Liver (tissue), 8 donors: ENCODE measurements at regions not wholly inside any gene's neighbourhood (a gene's known extent, or its start where the extent isn't known, plus 50 kb on each side); places are given as distances from the start of the nearest gene placed in this dataset.

Experiments used
- DNase-seq: peaks from one replicate; pipeline ENCODE4 v3.0.0-alpha.2; 2017; ENCODE audit warnings: low spot score
- H3K27ac ChIP-seq, 2 donors: one replicate each; pipeline ENCODE4 v1.7.0; 2013; ENCODE audit warnings: inconsistent platforms in 2 of 2, low read length in 2 of 2, control low read depth in 1 of 2, low read depth in 1 of 2, mild to moderate bottlenecking in 1 of 2
- H3K27me3 ChIP-seq, 4 donors: one replicate each; pipeline versions ENCODE4 v1.6.1 to v1.7.0; 2013; ENCODE audit warnings: low read length in 3 of 4, inconsistent platforms in 1 of 4, mild to moderate bottlenecking in 1 of 4, moderate library complexity in 1 of 4; ENCODE audit not compliant: control insufficient read depth in 4 of 4, insufficient read depth in 4 of 4
- H3K36me3 ChIP-seq, 4 donors: one replicate each; pipeline versions ENCODE4 v1.6.1 to v1.7.0; 2013; ENCODE audit warnings: low read length in 3 of 4, mild to moderate bottlenecking in 3 of 4, low read depth in 1 of 4, moderate library complexity in 1 of 4; ENCODE audit not compliant: control insufficient read depth in 4 of 4, insufficient read depth in 3 of 4
- H3K4me1 ChIP-seq, 4 donors: one replicate each; pipeline versions ENCODE4 v1.6.1 to v1.7.0; 2013; ENCODE audit warnings: low read length in 3 of 4, mild to moderate bottlenecking in 3 of 4, moderate library complexity in 1 of 4; ENCODE audit not compliant: control insufficient read depth in 4 of 4, insufficient read depth in 4 of 4
- H3K4me3 ChIP-seq, 3 donors: one replicate each; pipeline versions ENCODE4 v1.6.1 to v1.7.0; 2013; ENCODE audit warnings: low read length in 3 of 3, control low read depth in 1 of 3, low read depth in 1 of 3, mild to moderate bottlenecking in 1 of 3
- H3K9ac ChIP-seq, 2 donors: one replicate each; pipeline ENCODE4 v1.7.0; 2013; ENCODE audit warnings: low read length in 2 of 2, mild to moderate bottlenecking in 2 of 2, moderate library complexity in 2 of 2, control low read depth in 1 of 2, low read depth in 1 of 2
- H3K9me3 ChIP-seq, 4 donors: one replicate each; pipeline versions ENCODE4 v1.6.1 to v1.7.0; 2013; ENCODE audit warnings: low read length in 3 of 4; ENCODE audit not compliant: control insufficient read depth in 4 of 4
- EGR1 ChIP-seq, 2 donors: IDR thresholded peaks; 2 replicates each; pipeline ENCODE4 v1.6.1; 2016 to 2018; ENCODE audit warnings: antibody characterized with exemption in 2 of 2, low read depth in 2 of 2
- GABPA ChIP-seq, 2 donors: IDR thresholded peaks in 1 of 2; conservative IDR thresholded peaks in 1 of 2; 2 replicates each; pipeline ENCODE4 v1.6.1; 2016; ENCODE audit warnings: antibody characterized with exemption in 2 of 2, mild to moderate bottlenecking in 1 of 2, moderate library complexity in 1 of 2
- HNF4A ChIP-seq, 2 donors: conservative IDR thresholded peaks; 2 replicates each; pipeline ENCODE4 v1.6.1; 2016; ENCODE audit warnings: antibody characterized with exemption in 2 of 2, mild to moderate bottlenecking in 2 of 2
- HNF4G ChIP-seq: IDR thresholded peaks from 2 replicates; pipeline ENCODE4 v1.6.1; 2016; ENCODE audit warnings: antibody characterized with exemption
- JUND ChIP-seq, 2 donors: IDR thresholded peaks; 2 replicates each; pipeline ENCODE4 v1.6.1; 2016; ENCODE audit warnings: antibody characterized with exemption in 2 of 2
- NR2F2 ChIP-seq: IDR thresholded peaks from 2 replicates; pipeline ENCODE4 v1.6.1; 2016; ENCODE audit warnings: antibody characterized with exemption
- RAD21 ChIP-seq, 2 donors: IDR thresholded peaks; 2 replicates each; pipeline ENCODE4 v1.6.1; 2016; ENCODE audit warnings: antibody characterized with exemption in 2 of 2, mild to moderate bottlenecking in 2 of 2
- RXRA ChIP-seq, 2 donors: IDR thresholded peaks; 2 replicates each; pipeline ENCODE4 v1.6.1; 2017 to 2018; ENCODE audit warnings: antibody characterized with exemption in 2 of 2, mild to moderate bottlenecking in 1 of 2
- SP1 ChIP-seq: IDR thresholded peaks from 2 replicates; pipeline ENCODE4 v1.6.1; 2018; ENCODE audit warnings: antibody characterized with exemption, mild to moderate bottlenecking
- TAF1 ChIP-seq: conservative IDR thresholded peaks from 2 replicates; pipeline ENCODE4 v1.6.1; 2016; ENCODE audit warnings: antibody characterized with exemption, mild to moderate bottlenecking
- YY1 ChIP-seq: IDR thresholded peaks from 2 replicates; pipeline ENCODE4 v1.6.1; 2016; ENCODE audit warnings: antibody characterized with exemption, mild to moderate bottlenecking
- WGBS: extraction: QIAGEN DNeasy Blood & Tissue Kit; methylation state at CpG from one replicate; pipeline ENCODE4 v1.1.7; 2013; 5-methylcytosine and 5-hydroxymethylcytosine counted together
- TF ChIP-seq, protein P1 (sequence below): fragments of 150-350 bp; IDR thresholded peaks from 2 replicates; pipeline ENCODE4 v1.5.1; 2017; ENCODE audit warnings: improper control_type of control experiment, low read depth, low read length; ENCODE audit not compliant: missing input control
- TF ChIP-seq, protein P2 (sequence below): IDR thresholded peaks from 2 replicates; pipeline ENCODE4 v1.6.1; 2016; ENCODE audit warnings: antibody characterized with exemption
- TF ChIP-seq, protein P3 (sequence below): IDR thresholded peaks from 2 replicates; pipeline ENCODE4 v1.6.1; 2016; ENCODE audit warnings: antibody characterized with exemption
- TF ChIP-seq, protein P4 (sequence below): IDR thresholded peaks from 2 replicates; pipeline ENCODE4 v1.6.1; 2016; ENCODE audit warnings: antibody characterized with exemption, mild to moderate bottlenecking
- TF ChIP-seq, protein P5 (sequence below): IDR thresholded peaks from 2 replicates; pipeline ENCODE4 v1.6.1; 2016; ENCODE audit warnings: antibody characterized with exemption
- donor health status: healthy.
- donor health status: healthy.
- donor health status: healthy.
- donor health status: healthy.
- donor health status: healthy.

DNA sequence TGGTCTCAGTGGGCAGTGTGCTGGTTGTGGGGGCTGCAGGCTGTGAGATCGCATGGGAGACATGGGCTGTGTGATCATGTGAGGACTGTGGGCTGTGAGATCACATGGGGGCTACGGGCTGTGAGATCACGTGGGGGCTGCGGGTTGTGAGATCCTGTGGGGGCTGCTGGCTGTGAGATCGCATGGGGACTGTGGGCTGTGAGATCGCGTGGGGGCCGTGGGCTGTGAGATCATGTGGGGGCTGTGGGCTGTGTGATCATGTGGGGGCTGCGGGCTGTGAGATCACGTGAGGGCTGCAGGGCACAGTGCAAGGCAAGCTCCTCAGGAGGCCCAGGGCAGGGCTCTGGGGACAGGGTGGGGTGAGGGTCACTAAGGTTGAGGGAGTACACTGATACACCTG lies 140.5 kb upstream of the CST7 start:
- H3K27ac ChIP-seq = no peak overlapping the region
- H3K9me3 ChIP-seq = no peaks in the 10 kb centered on the region
- H3K4me3 ChIP-seq = no peak overlapping the region
- DNase-seq = no peak
- no peaks in the 10 kb centered on the region for H3K27me3 ChIP-seq
- TF ChIP-seq HNF4A (conservative IDR thresholded peaks at IDR 0.05) = no peak
- H3K36me3 ChIP-seq = no peaks in the 10 kb centered on the region
- no peak overlapping the region for H3K9ac ChIP-seq
- H3K4me1 ChIP-seq = no peaks in the 10 kb centered on the region
- 87% methylated on average over 10 of the region's 10 CpGs for WGBS

DNA sequence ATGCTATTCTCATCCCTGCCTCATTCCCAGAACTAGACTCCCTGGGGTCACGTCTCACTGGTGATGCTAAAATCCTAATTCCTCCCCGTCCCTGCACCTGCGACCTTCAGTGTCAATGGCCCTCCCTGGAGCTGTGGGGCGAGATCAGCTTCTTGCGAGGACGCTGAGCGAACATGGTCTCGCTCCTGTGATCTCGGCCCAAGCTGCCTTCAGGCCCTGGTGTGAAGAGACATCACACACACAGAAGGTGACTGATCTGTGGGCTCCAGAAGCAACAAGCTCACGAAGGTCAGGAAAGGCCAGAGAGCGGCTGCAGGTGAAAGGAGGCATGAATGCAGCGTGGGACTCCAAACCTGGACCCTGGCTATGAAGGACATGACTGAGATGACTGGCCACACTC lies 139.5 kb upstream of the CST7 start:
- Histone ChIP-seq H3K36me3 (no peaks in the 10 kb centered on the region), H3K27ac (no peak overlapping the region), H3K4me3 (no peak overlapping the region), H3K27me3 (no peaks in the 10 kb centered on the region), H3K9me3 (no peaks in the 10 kb centered on the region), H3K9ac (no peak overlapping the region), H3K4me1 (no peaks in the 10 kb centered on the region)
- 81% methylated on average over 12 of the region's 12 CpGs for WGBS
- DNase-seq = no peak
- TF ChIP-seq YY1 = no peak
- TF ChIP-seq SP1 = no peak
- TF ChIP-seq, protein P1, sequence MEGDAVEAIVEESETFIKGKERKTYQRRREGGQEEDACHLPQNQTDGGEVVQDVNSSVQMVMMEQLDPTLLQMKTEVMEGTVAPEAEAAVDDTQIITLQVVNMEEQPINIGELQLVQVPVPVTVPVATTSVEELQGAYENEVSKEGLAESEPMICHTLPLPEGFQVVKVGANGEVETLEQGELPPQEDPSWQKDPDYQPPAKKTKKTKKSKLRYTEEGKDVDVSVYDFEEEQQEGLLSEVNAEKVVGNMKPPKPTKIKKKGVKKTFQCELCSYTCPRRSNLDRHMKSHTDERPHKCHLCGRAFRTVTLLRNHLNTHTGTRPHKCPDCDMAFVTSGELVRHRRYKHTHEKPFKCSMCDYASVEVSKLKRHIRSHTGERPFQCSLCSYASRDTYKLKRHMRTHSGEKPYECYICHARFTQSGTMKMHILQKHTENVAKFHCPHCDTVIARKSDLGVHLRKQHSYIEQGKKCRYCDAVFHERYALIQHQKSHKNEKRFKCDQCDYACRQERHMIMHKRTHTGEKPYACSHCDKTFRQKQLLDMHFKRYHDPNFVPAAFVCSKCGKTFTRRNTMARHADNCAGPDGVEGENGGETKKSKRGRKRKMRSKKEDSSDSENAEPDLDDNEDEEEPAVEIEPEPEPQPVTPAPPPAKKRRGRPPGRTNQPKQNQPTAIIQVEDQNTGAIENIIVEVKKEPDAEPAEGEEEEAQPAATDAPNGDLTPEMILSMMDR = no peak
- no peak for TF ChIP-seq GABPA (IDR thresholded peaks at IDR 0.05 in 1 of 2, conservative IDR thresholded peaks at IDR 0.05 in 1 of 2)

DNA sequence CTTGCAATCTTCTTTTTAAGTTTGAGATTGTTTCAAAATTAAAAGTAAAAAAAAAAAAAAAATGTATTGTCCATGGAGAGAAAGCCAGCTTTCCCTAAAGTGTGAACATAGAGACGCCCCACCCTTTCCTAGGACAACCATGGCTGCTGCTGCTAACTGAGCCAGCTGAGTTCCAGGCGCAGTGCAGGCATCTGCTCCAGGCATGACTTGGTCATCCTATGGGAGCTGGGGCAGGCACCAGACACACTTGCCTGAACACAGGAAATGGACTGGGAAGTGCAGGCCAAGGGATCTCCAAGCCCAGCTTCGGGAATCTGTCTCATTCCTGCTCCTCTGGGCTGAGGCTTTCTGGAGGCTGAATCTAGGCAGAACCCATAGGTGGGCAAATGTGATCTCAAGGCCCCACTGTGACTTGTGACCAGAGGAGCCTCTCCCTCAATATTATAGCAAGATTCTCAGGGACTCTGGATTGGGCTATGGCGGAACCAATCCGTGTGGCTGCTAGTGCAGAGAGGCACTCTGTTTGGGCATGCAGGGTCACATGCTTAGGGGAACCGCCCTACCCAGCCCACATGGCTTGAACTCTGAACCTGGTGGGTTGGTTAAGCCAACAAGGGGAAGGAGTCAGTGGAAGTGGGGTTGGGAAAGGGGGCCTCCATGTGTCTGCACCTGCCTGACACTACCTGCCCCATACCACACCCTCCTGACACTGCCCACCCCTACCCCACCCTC lies 138.2 kb upstream of the CST7 start:
- no peak overlapping the region for H3K9ac ChIP-seq
- H3K4me3 ChIP-seq = no peak overlapping the region
- H3K27ac ChIP-seq = no peak overlapping the region
- no peak for DNase-seq
- H3K4me1 ChIP-seq = no peaks in the 10 kb centered on the region
- TF ChIP-seq, protein P2, sequence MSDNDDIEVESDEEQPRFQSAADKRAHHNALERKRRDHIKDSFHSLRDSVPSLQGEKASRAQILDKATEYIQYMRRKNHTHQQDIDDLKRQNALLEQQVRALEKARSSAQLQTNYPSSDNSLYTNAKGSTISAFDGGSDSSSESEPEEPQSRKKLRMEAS = no peak
- TF ChIP-seq, protein P3, sequence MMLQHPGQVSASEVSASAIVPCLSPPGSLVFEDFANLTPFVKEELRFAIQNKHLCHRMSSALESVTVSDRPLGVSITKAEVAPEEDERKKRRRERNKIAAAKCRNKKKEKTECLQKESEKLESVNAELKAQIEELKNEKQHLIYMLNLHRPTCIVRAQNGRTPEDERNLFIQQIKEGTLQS = no peak
- TF ChIP-seq YY1 (no peak), HNF4A (conservative IDR thresholded peaks at IDR 0.05) (no peak), TAF1 (no peak), RAD21 (IDR thresholded peaks at IDR 0.05) (no peak), EGR1 (IDR thresholded peaks at IDR 0.05; ENCODE audit: low read depth in 2 of 2) (no peak), SP1 (no peak), JUND (IDR thresholded peaks at IDR 0.05) (no peak), NR2F2 (no peak), HNF4G (no peak), RXRA (IDR thresholded peaks at IDR 0.05) (no peak)
- TF ChIP-seq, protein P4, sequence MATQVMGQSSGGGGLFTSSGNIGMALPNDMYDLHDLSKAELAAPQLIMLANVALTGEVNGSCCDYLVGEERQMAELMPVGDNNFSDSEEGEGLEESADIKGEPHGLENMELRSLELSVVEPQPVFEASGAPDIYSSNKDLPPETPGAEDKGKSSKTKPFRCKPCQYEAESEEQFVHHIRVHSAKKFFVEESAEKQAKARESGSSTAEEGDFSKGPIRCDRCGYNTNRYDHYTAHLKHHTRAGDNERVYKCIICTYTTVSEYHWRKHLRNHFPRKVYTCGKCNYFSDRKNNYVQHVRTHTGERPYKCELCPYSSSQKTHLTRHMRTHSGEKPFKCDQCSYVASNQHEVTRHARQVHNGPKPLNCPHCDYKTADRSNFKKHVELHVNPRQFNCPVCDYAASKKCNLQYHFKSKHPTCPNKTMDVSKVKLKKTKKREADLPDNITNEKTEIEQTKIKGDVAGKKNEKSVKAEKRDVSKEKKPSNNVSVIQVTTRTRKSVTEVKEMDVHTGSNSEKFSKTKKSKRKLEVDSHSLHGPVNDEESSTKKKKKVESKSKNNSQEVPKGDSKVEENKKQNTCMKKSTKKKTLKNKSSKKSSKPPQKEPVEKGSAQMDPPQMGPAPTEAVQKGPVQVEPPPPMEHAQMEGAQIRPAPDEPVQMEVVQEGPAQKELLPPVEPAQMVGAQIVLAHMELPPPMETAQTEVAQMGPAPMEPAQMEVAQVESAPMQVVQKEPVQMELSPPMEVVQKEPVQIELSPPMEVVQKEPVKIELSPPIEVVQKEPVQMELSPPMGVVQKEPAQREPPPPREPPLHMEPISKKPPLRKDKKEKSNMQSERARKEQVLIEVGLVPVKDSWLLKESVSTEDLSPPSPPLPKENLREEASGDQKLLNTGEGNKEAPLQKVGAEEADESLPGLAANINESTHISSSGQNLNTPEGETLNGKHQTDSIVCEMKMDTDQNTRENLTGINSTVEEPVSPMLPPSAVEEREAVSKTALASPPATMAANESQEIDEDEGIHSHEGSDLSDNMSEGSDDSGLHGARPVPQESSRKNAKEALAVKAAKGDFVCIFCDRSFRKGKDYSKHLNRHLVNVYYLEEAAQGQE = no peak
- TF ChIP-seq, protein P5, sequence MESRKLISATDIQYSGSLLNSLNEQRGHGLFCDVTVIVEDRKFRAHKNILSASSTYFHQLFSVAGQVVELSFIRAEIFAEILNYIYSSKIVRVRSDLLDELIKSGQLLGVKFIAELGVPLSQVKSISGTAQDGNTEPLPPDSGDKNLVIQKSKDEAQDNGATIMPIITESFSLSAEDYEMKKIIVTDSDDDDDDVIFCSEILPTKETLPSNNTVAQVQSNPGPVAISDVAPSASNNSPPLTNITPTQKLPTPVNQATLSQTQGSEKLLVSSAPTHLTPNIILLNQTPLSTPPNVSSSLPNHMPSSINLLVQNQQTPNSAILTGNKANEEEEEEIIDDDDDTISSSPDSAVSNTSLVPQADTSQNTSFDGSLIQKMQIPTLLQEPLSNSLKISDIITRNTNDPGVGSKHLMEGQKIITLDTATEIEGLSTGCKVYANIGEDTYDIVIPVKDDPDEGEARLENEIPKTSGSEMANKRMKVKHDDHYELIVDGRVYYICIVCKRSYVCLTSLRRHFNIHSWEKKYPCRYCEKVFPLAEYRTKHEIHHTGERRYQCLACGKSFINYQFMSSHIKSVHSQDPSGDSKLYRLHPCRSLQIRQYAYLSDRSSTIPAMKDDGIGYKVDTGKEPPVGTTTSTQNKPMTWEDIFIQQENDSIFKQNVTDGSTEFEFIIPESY = no peak
- TF ChIP-seq, protein P1 = no peak
- no peaks in the 10 kb centered on the region for H3K9me3 ChIP-seq
- WGBS = 85% methylated on average over 6 of the region's 6 CpGs
- H3K36me3 ChIP-seq = no peaks in the 10 kb centered on the region
- peaks cover 0 to 2% (median 0%) of the 10 kb centered on the region in 4 donors for H3K27me3 ChIP-seq
